ENCODE measurements at regions not wholly inside any gene's neighbourhood (a gene's known extent, or its start where the extent isn't known, plus 50 kb on each side); places are given as distances from the start of the nearest gene placed in this dataset.

DNA sequence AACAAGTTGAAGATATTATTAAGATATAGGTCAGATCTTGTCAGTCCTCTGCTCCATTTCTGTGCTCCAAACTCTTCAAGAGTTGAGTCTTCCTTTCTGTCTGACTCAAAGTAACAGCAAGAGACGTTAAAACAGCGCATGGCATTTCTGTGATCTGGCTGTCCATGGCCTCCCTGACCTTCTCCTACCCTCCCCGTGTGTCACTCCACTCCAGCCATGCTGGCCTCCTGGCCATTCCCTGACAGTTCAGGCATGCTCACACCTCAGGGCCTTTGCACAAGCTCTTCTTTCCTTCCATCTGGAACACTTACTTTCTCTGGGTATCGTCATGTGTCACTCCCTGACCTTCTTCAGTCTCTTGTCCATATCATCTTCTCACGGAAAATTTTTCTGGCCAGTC is 229.0 kb downstream of the CENPF start:
- TF ChIP-seq CTCF (IDR thresholded peaks at IDR 0.05) = no peak
- no peak for TF ChIP-seq POLR2A (IDR thresholded peaks at IDR 0.05)

All from adrenal gland (tissue), 5 donors.